Suppressor macrophage treated with lipopolysaccharide for 4 hours (primary cell): ENCODE measurements at regions not wholly inside any gene's neighbourhood (a gene's known extent, or its start where the extent isn't known, plus 50 kb on each side); places are given as distances from the start of the nearest gene placed in this dataset.

Source experiments
- DNase-seq: peaks from one replicate; pipeline ENCODE4 v3.0.0-alpha.2; 2020

- peak; percentile 72 for DNase-seq
Measured at GRCh38 chr4:56757821-56758411, 63.6 kb downstream of the SPINK2 start.

- DNase-seq: no peak
Measured at GRCh38 chr4:56757261-56757746, 64.2 kb downstream of the SPINK2 start.

GRCh38 chr4:56755901-56756300 is 65.6 kb downstream of the SPINK2 start:
- no peak for DNase-seq

GRCh38 chr4:56752985-56753384 is 68.5 kb downstream of the SPINK2 start:
- DNase-seq: no peak

- no peak for DNase-seq
Measured at GRCh38 chr4:56750231-56750630, 69.1 kb upstream of the HOPX start.

- DNase-seq: peak; percentile 33
Measured at GRCh38 chr4:56748271-56748670, 67.2 kb upstream of the HOPX start.

GRCh38 chr4:56746639-56747038 is 65.5 kb upstream of the HOPX start:
- no peak for DNase-seq

- DNase-seq: no peak
Measured at GRCh38 chr4:56745042-56745441, 63.9 kb upstream of the HOPX start.

- DNase-seq: no peak
Measured at GRCh38 chr4:56744030-56744429, 62.9 kb upstream of the HOPX start.

- DNase-seq: no peak
Measured at GRCh38 chr4:56743550-56743949, 62.5 kb upstream of the HOPX start.

GRCh38 chr4:56742080-56742871 is 61.2 kb upstream of the HOPX start:
- no peak for DNase-seq

- no peak for DNase-seq
Measured at GRCh38 chr4:56741595-56741994, 60.5 kb upstream of the HOPX start.

- DNase-seq: peak; percentile 30
Measured at GRCh38 chr4:56739066-56739777, 58.1 kb upstream of the HOPX start.

GRCh38 chr4:56737666-56738065 is 56.6 kb upstream of the HOPX start:
- no peak for DNase-seq

GRCh38 chr4:56733352-56733751 is 52.3 kb upstream of the HOPX start:
- DNase-seq: no peak

GRCh38 chr4:56732301-56732700 is 51.2 kb upstream of the HOPX start:
- DNase-seq: no peak

- DNase-seq: peak; percentile 58
Measured at GRCh38 chr4:56731857-56732256, 50.8 kb upstream of the HOPX start.
